Lower leg skin (tissue), 4 donors: ENCODE measurements at regions not wholly inside any gene's neighbourhood (a gene's known extent, or its start where the extent isn't known, plus 50 kb on each side); places are given as distances from the start of the nearest gene placed in this dataset.
"Not testable (repeated sequence)": the region's sequence is repeated elsewhere in the genome, so short reads cannot be mapped to it uniquely, and the experiment has no call there.

Experiments used
- DNase-seq, 2 donors: peaks; one replicate each; pipeline ENCODE4 v3.0.0-alpha.2; 2019; ENCODE audit warnings: low spot score in 2 of 2
- H3K4me3 ChIP-seq: fragments of 200-600 bp; sonication (generic); 2 replicates; pipeline ENCODE4 v1.5.1; 2017; ENCODE audit warnings: mild to moderate bottlenecking, low read depth; ENCODE audit not compliant: poor library complexity, severe bottlenecking
- POLR2A ChIP-seq, 2 donors: fragments of 450-650 bp; IDR thresholded peaks; one replicate each; pipeline ENCODE4 v1.6.1; 2016 to 2017; ENCODE audit warnings: antibody characterized with exemption in 2 of 2, mild to moderate bottlenecking in 1 of 2, moderate library complexity in 1 of 2
- WGBS, 2 donors: methylation state at CpG; one replicate each; pipeline ENCODE4 v1.1.5; 2018; 5-methylcytosine and 5-hydroxymethylcytosine counted together
- intact Hi-C: fragments of 100-400 bp; cut with DNase I; formaldehyde crosslinking; loops from one replicate; pipeline ENCODE4 v1.15.0; 2023; ENCODE audit warnings: low total_unique reads
- TF ChIP-seq, protein P1 (sequence below), 3 donors: fragments of 450-650 bp; IDR thresholded peaks; one replicate each; pipeline ENCODE4 v1.5.1; 2016; ENCODE audit warnings: antibody characterized with exemption in 3 of 3, mild to moderate bottlenecking in 3 of 3, moderate library complexity in 2 of 3

DNA sequence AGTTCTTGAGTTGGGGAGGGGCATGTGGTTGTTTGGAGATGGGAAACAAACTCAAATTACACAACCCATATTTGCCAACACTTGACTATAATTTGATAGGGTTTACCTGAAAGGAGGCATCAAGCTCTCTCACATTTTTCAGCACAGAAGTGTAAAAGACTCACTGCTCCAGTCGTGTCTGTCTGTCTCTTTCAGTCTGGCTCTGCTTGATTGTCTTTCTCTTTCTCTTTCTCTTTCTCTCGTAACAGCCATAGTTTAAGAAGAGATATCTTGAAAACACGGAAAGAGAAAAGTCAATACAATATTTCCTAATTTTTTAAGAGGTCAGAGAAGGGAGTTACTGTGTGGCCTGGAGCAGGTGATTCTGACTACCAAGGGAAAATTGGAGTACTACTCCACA, 413.6 kb upstream of the CXorf51A start:
- WGBS, 2 donors = 55 to 84% methylated on average over 3 of the region's 3 CpGs
- no peak overlapping the region for H3K4me3 ChIP-seq
- TF ChIP-seq, protein P1, sequence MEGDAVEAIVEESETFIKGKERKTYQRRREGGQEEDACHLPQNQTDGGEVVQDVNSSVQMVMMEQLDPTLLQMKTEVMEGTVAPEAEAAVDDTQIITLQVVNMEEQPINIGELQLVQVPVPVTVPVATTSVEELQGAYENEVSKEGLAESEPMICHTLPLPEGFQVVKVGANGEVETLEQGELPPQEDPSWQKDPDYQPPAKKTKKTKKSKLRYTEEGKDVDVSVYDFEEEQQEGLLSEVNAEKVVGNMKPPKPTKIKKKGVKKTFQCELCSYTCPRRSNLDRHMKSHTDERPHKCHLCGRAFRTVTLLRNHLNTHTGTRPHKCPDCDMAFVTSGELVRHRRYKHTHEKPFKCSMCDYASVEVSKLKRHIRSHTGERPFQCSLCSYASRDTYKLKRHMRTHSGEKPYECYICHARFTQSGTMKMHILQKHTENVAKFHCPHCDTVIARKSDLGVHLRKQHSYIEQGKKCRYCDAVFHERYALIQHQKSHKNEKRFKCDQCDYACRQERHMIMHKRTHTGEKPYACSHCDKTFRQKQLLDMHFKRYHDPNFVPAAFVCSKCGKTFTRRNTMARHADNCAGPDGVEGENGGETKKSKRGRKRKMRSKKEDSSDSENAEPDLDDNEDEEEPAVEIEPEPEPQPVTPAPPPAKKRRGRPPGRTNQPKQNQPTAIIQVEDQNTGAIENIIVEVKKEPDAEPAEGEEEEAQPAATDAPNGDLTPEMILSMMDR (IDR thresholded peaks at IDR 0.05) = no peak
- no peak for TF ChIP-seq POLR2A (IDR thresholded peaks at IDR 0.05)
- intact Hi-C loops = no loop called here
- no peak for DNase-seq

GRCh38 chrX:147226801-147227200, 412.3 kb upstream of the CXorf51A start:
- 75 to 76% methylated on average over 3 of the region's 3 CpGs for WGBS, 2 donors
- DNase-seq = no peak
- TF ChIP-seq, protein P1 (IDR thresholded peaks at IDR 0.05) = no peak
- TF ChIP-seq POLR2A (IDR thresholded peaks at IDR 0.05) = no peak
- intact Hi-C loops = no loop called here
- H3K4me3 ChIP-seq = no peak overlapping the region

GRCh38 chrX:147217334-147217733, 402.8 kb upstream of the CXorf51A start:
- H3K4me3 ChIP-seq = no peak overlapping the region
- WGBS, 2 donors = 88 to 100% methylated on average over 1 to 4 of the region's 4 CpGs
- intact Hi-C loops = no loop called here
- no peak for DNase-seq
- no peak for TF ChIP-seq POLR2A (IDR thresholded peaks at IDR 0.05)
- TF ChIP-seq, protein P1 (IDR thresholded peaks at IDR 0.05) = no peak

DNA sequence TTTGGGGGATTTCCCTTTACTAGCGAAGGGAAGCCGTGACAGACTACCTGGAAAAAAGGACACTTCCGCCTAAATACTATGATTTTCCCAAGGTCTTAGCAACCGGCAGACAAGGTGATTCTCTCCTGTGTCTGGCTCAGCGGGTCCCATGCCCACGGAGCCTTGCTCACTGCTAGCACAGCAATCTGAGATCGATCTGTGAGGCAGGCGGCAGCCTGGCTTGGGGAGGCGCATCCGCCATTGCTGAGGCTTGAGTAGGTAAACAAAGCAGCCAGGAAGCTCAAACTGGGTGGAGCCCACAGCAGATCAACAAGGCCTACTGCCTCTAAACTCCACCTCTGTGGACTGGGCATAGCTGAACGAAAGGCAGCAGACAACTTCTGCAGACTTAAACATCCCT, 385.9 kb upstream of the CXorf51A start:
- intact Hi-C loops, DNase-seq, H3K4me3 ChIP-seq: not testable (repeated sequence)
- 74 to 89% methylated on average over 9 to 11 of the region's 11 CpGs for WGBS, 2 donors

GRCh38 chrX:147191361-147191760, 376.8 kb upstream of the CXorf51A start:
- H3K4me3 ChIP-seq = no peak overlapping the region
- 83 to 87% methylated on average over 3 of the region's 3 CpGs for WGBS, 2 donors
- no peak for DNase-seq
- intact Hi-C loops = no loop called here
- no peak for TF ChIP-seq POLR2A (IDR thresholded peaks at IDR 0.05)
- TF ChIP-seq, protein P1 (IDR thresholded peaks at IDR 0.05) = no peak

DNA sequence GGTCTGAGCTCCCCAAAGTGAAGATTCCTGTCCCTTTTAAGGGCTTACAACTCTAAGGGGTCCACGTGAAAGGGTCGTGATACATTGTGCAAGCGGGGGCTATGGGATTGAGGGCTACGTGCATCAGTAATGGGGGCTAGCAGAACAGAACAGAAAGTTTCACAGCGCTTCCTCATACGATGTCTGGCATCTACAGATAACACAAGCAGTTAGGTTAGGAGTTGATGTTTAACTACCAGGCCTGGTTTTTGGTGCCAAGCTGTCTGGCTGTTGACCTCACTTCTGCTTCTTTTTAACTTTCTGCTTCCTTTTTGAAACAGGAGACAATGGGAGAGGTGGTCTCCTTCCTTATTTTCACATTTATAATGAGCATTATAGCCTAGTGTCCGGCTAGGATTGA, 368.6 kb upstream of the CXorf51A start:
- WGBS, 2 donors = 65 to 67% methylated on average over 7 of the region's 7 CpGs
- intact Hi-C loops = no loop called here
- H3K4me3 ChIP-seq = no peak overlapping the region
- DNase-seq = no peak
- TF ChIP-seq, protein P1 (IDR thresholded peaks at IDR 0.05) = no peak
- TF ChIP-seq POLR2A (IDR thresholded peaks at IDR 0.05) = no peak
